H1 (cell line): ENCODE measurements at regions not wholly inside any gene's neighbourhood (a gene's known extent, or its start where the extent isn't known, plus 50 kb on each side); places are given as distances from the start of the nearest gene placed in this dataset.
A peak's percentile ranks its signal among the peaks of the same experiment; 100 is the strongest.

Experiments used
- CTCF ChIA-PET: fragments of 300-600 bp; sonication (Branson Sonifier 250); formaldehyde crosslinking; loops from one replicate; lab custom pipeline; 2021; ENCODE audit not compliant: partially characterized antibody; lab: Charles Lee
- POLR2A ChIA-PET: fragments of 300-600 bp; sonication (Branson Sonifier 250); formaldehyde crosslinking; loops from one replicate; lab custom pipeline; 2021; ENCODE audit warnings: inconsistent platforms; ENCODE audit not compliant: partially characterized antibody; lab: Charles Lee
- DNase-seq, 2 experiments: peaks; one replicate each; pipeline versions ENCODE4 v3.0.0 to v3.0.0-alpha.2; 2010 to 2022; ENCODE audit warnings: low spot score in 2 of 2, low read depth in 1 of 2, mixed read lengths in 1 of 2
- FAIRE-seq: peaks from 2 replicates; lab custom pipeline; 2011; peaks lifted over from hg19 to GRCh38; lab: Jason Lieb, UNC
- H2AFZ ChIP-seq: 2 replicates; pipeline ENCODE4 v1.8.1; 2012; ENCODE audit warnings: low read length, inconsistent platforms
- H2AK5ac ChIP-seq: 2 replicates; pipeline ENCODE4 v1.6.1; 2013; ENCODE audit warnings: low read depth, low read length
- H2BK120ac ChIP-seq: replicated peaks from 2 replicates; pipeline ENCODE3; 2013; ENCODE audit warnings: low read depth, low read length, inconsistent platforms
- H2BK12ac ChIP-seq: 2 replicates; pipeline ENCODE4 v1.6.1; 2013; ENCODE audit warnings: low read depth, low read length
- H2BK15ac ChIP-seq: 2 replicates; pipeline ENCODE4 v1.6.1; 2013; ENCODE audit warnings: low read length
- H2BK20ac ChIP-seq: 2 replicates; pipeline ENCODE4 v1.6.1; 2013; ENCODE audit warnings: low read length
- H2BK5ac ChIP-seq: 2 replicates; pipeline ENCODE4 v1.6.1; 2013; ENCODE audit warnings: low read depth, low read length
- H3K14ac ChIP-seq: 2 replicates; pipeline ENCODE4 v1.6.1; 2013; ENCODE audit warnings: inconsistent platforms; ENCODE audit not compliant: insufficient read length
- H3K18ac ChIP-seq: 2 replicates; pipeline ENCODE4 v1.6.1; 2013; ENCODE audit warnings: low read length; ENCODE audit errors: extremely low read depth
- H3K23ac ChIP-seq: 2 replicates; pipeline ENCODE4 v1.6.1; 2013; ENCODE audit warnings: inconsistent platforms; ENCODE audit not compliant: insufficient read length
- H3K23me2 ChIP-seq: 2 replicates; pipeline ENCODE4 v1.6.1; 2013; ENCODE audit warnings: low read depth, low read length
- H3K27ac ChIP-seq: 2 replicates; pipeline ENCODE4 v1.6.1; 2011; ENCODE audit warnings: low read depth, low read length, inconsistent platforms
- H3K27me3 ChIP-seq, 4 experiments: replicated peaks in 1 of 4; 1 replicate in 1 of 4; 2 replicates in 3 of 4; pipeline versions ENCODE4 v1.6.1 to v1.8.1; 2011 to 2013; ENCODE audit warnings: low read length in 3 of 4, mild to moderate bottlenecking in 3 of 4, inconsistent platforms in 2 of 4, mixed read lengths in 2 of 4, moderate library complexity in 1 of 4; ENCODE audit not compliant: control insufficient read depth in 3 of 4, insufficient read depth in 3 of 4; ENCODE audit errors: extremely low read depth in 1 of 4
- H3K36me3 ChIP-seq, 4 experiments: 2 replicates each; pipeline versions ENCODE4 v1.6.1 to v1.8.1; 2011 to 2013; ENCODE audit warnings: mild to moderate bottlenecking in 4 of 4, low read length in 3 of 4, moderate library complexity in 2 of 4, control low read depth in 1 of 4, inconsistent platforms in 1 of 4; ENCODE audit not compliant: insufficient read depth in 4 of 4, control insufficient read depth in 2 of 4
- H3K4ac ChIP-seq: replicated peaks from 2 replicates; pipeline ENCODE3; 2013; ENCODE audit warnings: low read length, low read depth, mixed read lengths, inconsistent platforms; ENCODE audit not compliant: insufficient read length
- H3K4me1 ChIP-seq, 4 experiments: replicated peaks in 1 of 4; 1 replicate in 1 of 4; 2 replicates in 3 of 4; pipeline versions ENCODE4 v1.6.1 to v1.8.1; 2011 to 2013; ENCODE audit warnings: low read length in 3 of 4, inconsistent platforms in 2 of 4, mixed read lengths in 1 of 4; ENCODE audit not compliant: insufficient read depth in 4 of 4, control insufficient read depth in 3 of 4
- H3K4me2 ChIP-seq, 2 experiments: 2 replicates each; pipeline versions ENCODE4 v1.6.1 to v1.8.1; 2011 to 2013; ENCODE audit warnings: low read depth in 2 of 2, low read length in 2 of 2, control low read depth in 1 of 2, inconsistent platforms in 1 of 2, mild to moderate bottlenecking in 1 of 2; ENCODE audit not compliant: insufficient read depth in 1 of 2
- H3K4me3 ChIP-seq, 4 experiments: fragments of 200-600, 300-600 bp in 1 of 4; sonication (generic), shearing (Covaris generic), sonication (Bioruptor Twin) in 1 of 4; 2 replicates each; pipeline versions ENCODE4 v1.5.1 to v1.8.1; 2011 to 2016; ENCODE audit warnings: low read length in 4 of 4, low read depth in 3 of 4, control low read depth in 2 of 4, inconsistent platforms in 2 of 4, mild to moderate bottlenecking in 2 of 4, mixed read lengths in 1 of 4, moderate library complexity in 1 of 4; ENCODE audit not compliant: insufficient read depth in 2 of 4; ENCODE audit errors: extremely low read depth in 1 of 4
- H3K56ac ChIP-seq: replicated peaks from 2 replicates; pipeline ENCODE3; 2013; ENCODE audit warnings: low read depth, mild to moderate bottlenecking, mixed read lengths, low read length, inconsistent platforms; ENCODE audit not compliant: insufficient read length
- H3K79me1 ChIP-seq: 2 replicates; pipeline ENCODE4 v1.6.1; 2013; ENCODE audit warnings: low read depth, low read length, control low read depth
- H3K79me2 ChIP-seq, 2 experiments: 2 replicates each; pipeline versions ENCODE4 v1.6.1 to v1.8.1; 2012 to 2013; ENCODE audit warnings: low read length in 2 of 2, mild to moderate bottlenecking in 2 of 2, inconsistent platforms in 1 of 2; ENCODE audit not compliant: insufficient read depth in 2 of 2, control insufficient read depth in 1 of 2
- H3K9ac ChIP-seq, 4 experiments: replicated peaks in 1 of 4; 1 replicate in 1 of 4; 2 replicates in 3 of 4; pipeline versions ENCODE4 v1.6.1 to v1.8.1; 2011 to 2013; ENCODE audit warnings: low read depth in 3 of 4, low read length in 3 of 4, control low read depth in 2 of 4, mild to moderate bottlenecking in 2 of 4, moderate library complexity in 2 of 4, inconsistent platforms in 1 of 4; ENCODE audit errors: extremely low read depth in 1 of 4
- H3K9me3 ChIP-seq, 2 experiments: 2 replicates each; pipeline versions ENCODE4 v1.6.1 to v1.8.1; 2012 to 2013; ENCODE audit warnings: mild to moderate bottlenecking in 2 of 2, moderate library complexity in 2 of 2, control low read depth in 1 of 2, inconsistent platforms in 1 of 2, low read depth in 1 of 2, low read length in 1 of 2, mixed read lengths in 1 of 2; ENCODE audit not compliant: insufficient read depth in 2 of 2
- H4K20me1 ChIP-seq, 2 experiments: replicated peaks in 1 of 2; 2 replicates each; pipeline versions ENCODE3 to v1.8.1; 2011 to 2013; ENCODE audit warnings: inconsistent platforms in 2 of 2, low read length in 2 of 2, mild to moderate bottlenecking in 1 of 2; ENCODE audit not compliant: insufficient read depth in 2 of 2, control insufficient read depth in 1 of 2
- H4K5ac ChIP-seq: 2 replicates; pipeline ENCODE4 v1.6.1; 2013; ENCODE audit warnings: low read length, low read depth, mixed read lengths, inconsistent platforms; ENCODE audit not compliant: insufficient read length
- H4K8ac ChIP-seq: 2 replicates; pipeline ENCODE4 v1.8.0; 2013; ENCODE audit warnings: mild to moderate bottlenecking, moderate library complexity, low read length, inconsistent platforms; ENCODE audit not compliant: insufficient read depth; ENCODE audit errors: extremely low read depth
- H4K91ac ChIP-seq: replicated peaks from 2 replicates; pipeline ENCODE3; 2013; ENCODE audit warnings: low read length, mixed read lengths, inconsistent platforms; ENCODE audit not compliant: insufficient read length
- RAD21 ChIP-seq, 2 experiments: IDR thresholded peaks in 1 of 2; conservative IDR thresholded peaks in 1 of 2; 2 replicates each; pipeline ENCODE4 v1.6.1; 2011; ENCODE audit warnings: low read depth in 2 of 2, low read length in 2 of 2, improper control_type of control experiment in 1 of 2, inconsistent platforms in 1 of 2, mild to moderate bottlenecking in 1 of 2, moderate library complexity in 1 of 2
- SIRT6 ChIP-seq: IDR thresholded peaks from one replicate; pipeline ENCODE4 v1.7.1; 2012; ENCODE audit warnings: low read length, inconsistent platforms
- YY1 ChIP-seq: IDR thresholded peaks from 2 replicates; pipeline ENCODE4 v1.6.1; 2011; ENCODE audit warnings: low read depth, mild to moderate bottlenecking, low read length
- whole genome bisulfite sequencing, 2 experiments: shearing (Covaris generic) in 1 of 2; methylation state at CpG; one replicate each; pipeline versions ENCODE4 v1.1.6 to v1.1.7; 2013 to 2015; ENCODE audit warnings: low lambda C conversion rate in 2 of 2, mixed read lengths in 2 of 2, inconsistent platforms in 1 of 2, low coverage in 1 of 2, missing lambda C conversion rate in 1 of 2; ENCODE audit not compliant: insufficient replicate concordance in 2 of 2, insufficient coverage in 1 of 2, insufficient read length in 1 of 2; ENCODE audit errors: extremely low coverage in 1 of 2, missing lambda C conversion rate in 1 of 2; 5-methylcytosine and 5-hydroxymethylcytosine counted together
- TF ChIP-seq, protein P1 (sequence below), 3 experiments: IDR thresholded peaks; 1 replicate in 2 of 3; 2 replicates in 1 of 3; pipeline versions ENCODE4 v1.5.1 to v1.6.1; 2011; ENCODE audit warnings: low read length in 3 of 3, mild to moderate bottlenecking in 3 of 3, inconsistent platforms in 2 of 3, low read depth in 1 of 3, moderate library complexity in 1 of 3; ENCODE audit not compliant: insufficient read depth in 1 of 3; ENCODE audit errors: control extremely low read depth in 1 of 3

GRCh38 chr2:176830362-176830761, 382.2 kb upstream of the HNRNPA3 start:
- Histone ChIP-seq H3K36me3 (no peaks in the 10 kb centered on the region), H2AK5ac (no peak overlapping the region), H2BK12ac (no peak overlapping the region), H2BK15ac (no peak overlapping the region), H3K27ac (no peak overlapping the region), H3K4me1 (no peaks in the 10 kb centered on the region), H3K23ac (no peak overlapping the region), H3K79me1 (no peaks in the 10 kb centered on the region), H2BK120ac (no peak overlapping the region), H4K8ac (no peak overlapping the region), H3K18ac (no peak overlapping the region), H3K4me2 (no peak overlapping the region), H3K56ac (no peak overlapping the region), H4K20me1 (no peaks in the 10 kb centered on the region), H2AFZ (0 out of 2 replicates have a peak overlapping the region, but pooled peaks have one; percentile 79), H3K9ac (no peak overlapping the region), H3K4me3 (no peak overlapping the region), H3K14ac (no peak overlapping the region), H2BK5ac (no peak overlapping the region), H4K91ac (no peak overlapping the region), H3K9me3 (no peaks in the 10 kb centered on the region), H3K4ac (no peak overlapping the region), H3K79me2 (no peaks in the 10 kb centered on the region), H2BK20ac (no peak overlapping the region), H3K23me2 (no peaks in the 10 kb centered on the region), H4K5ac (no peak overlapping the region), H3K27me3 (no peaks in the 10 kb centered on the region)
- DNase-seq (no peak), FAIRE-seq (no peak)
- CTCF ChIA-PET = interaction anchor here (0.7 to 4.0 kb wide), 15 partner anchors 8 to 807 kb away, joined by 3 to 29 read pairs (median 3); no protein-coding TSS in a partner anchor
- 77% methylated on average over 3 of the region's 3 CpGs; no CpG with 5 or more reads in 1 of the 2 experiments for WGBS, 2 experiments
- POLR2A ChIA-PET = no interaction called here
- TF ChIP-seq, protein P1, sequence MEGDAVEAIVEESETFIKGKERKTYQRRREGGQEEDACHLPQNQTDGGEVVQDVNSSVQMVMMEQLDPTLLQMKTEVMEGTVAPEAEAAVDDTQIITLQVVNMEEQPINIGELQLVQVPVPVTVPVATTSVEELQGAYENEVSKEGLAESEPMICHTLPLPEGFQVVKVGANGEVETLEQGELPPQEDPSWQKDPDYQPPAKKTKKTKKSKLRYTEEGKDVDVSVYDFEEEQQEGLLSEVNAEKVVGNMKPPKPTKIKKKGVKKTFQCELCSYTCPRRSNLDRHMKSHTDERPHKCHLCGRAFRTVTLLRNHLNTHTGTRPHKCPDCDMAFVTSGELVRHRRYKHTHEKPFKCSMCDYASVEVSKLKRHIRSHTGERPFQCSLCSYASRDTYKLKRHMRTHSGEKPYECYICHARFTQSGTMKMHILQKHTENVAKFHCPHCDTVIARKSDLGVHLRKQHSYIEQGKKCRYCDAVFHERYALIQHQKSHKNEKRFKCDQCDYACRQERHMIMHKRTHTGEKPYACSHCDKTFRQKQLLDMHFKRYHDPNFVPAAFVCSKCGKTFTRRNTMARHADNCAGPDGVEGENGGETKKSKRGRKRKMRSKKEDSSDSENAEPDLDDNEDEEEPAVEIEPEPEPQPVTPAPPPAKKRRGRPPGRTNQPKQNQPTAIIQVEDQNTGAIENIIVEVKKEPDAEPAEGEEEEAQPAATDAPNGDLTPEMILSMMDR (IDR thresholded peaks at IDR 0.05; ENCODE audit: control extremely low read depth in 1 of 3, insufficient read depth in 1 of 3, low read depth in 1 of 3, low read length in 3 of 3) = peak; percentile 38 to 53 (median 40)
- TF ChIP-seq RAD21 (IDR thresholded peaks at IDR 0.05 in 1 of 2, conservative IDR thresholded peaks at IDR 0.05 in 1 of 2; ENCODE audit: low read depth in 2 of 2, low read length in 2 of 2) (peak; percentile 34 to 54), SIRT6 (no peak), YY1 (peak; percentile 77)
